ENCODE measurements at regions not wholly inside any gene's neighbourhood (a gene's known extent, or its start where the extent isn't known, plus 50 kb on each side); places are given as distances from the start of the nearest gene placed in this dataset.

DNA sequence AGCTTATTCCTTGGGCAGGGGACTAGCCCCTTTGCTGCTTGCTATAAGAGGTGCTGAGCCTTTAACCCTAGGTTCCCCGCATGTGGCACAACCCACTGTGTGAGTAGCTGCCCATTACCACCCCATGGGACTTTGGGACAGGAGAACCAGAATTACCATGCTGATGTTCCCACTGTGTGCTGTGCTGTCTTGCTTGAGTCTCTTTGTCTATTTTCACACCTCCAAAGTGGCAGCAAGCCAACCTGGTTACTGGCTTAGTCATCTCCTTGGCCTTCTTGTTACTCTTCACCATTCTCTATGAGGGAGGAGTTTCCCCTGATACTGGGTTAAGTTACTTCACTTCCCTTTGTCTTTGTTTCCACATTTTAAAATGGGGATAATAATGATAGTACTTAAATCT, 73.4 kb upstream of the ETV6 start:
- Mint-ChIP-seq H3K4me1 (peaks cover 5 to 7% of the 10 kb centered on the region in 2 experiments; a peak in 3 of 4 replicates), H3K9me3 (peaks cover 7% of the 10 kb centered on the region in 2 experiments), H3K27ac (no peak overlapping the region; a peak in 1 of 7 replicates), H3K36me3 (ENCODE audit: insufficient read depth in 1 of 3, low read depth in 3 of 3) (peaks cover 0 to 7% (median 6%) of the 10 kb centered on the region in 3 experiments; a peak in 4 of 7 replicates), H3K27me3 (ENCODE audit: low read depth) (peaks cover 2% of the 10 kb centered on the region; the same call in 1 of the 2 replicates), H3K4me3 (no peak overlapping the region)
- Histone ChIP-seq H3K9me3 (ENCODE audit: control insufficient read depth, low read depth, low read length) (no peaks in the 10 kb centered on the region), H3K4me2 (ENCODE audit: insufficient read depth, insufficient read length, low read length) (no peak overlapping the region), H2AK5ac (ENCODE audit: insufficient read length, low read length) (no peak overlapping the region), H3K23ac (ENCODE audit: insufficient read length, low read depth, low read length) (no peak overlapping the region), H3K4ac (ENCODE audit: low read depth, low read length) (no peak overlapping the region), H3K23me2 (ENCODE audit: insufficient read length, low read depth, low read length, poor library complexity, severe bottlenecking) (no peaks in the 10 kb centered on the region), H4K20me1 (ENCODE audit: control insufficient read depth, insufficient read depth, insufficient read length) (no peaks in the 10 kb centered on the region), H3K56ac (ENCODE audit: insufficient read length, low read depth, low read length) (no peak overlapping the region), H2BK20ac (ENCODE audit: low read depth, low read length, poor library complexity, severe bottlenecking) (no peak overlapping the region), H4K5ac (ENCODE audit: insufficient read length, low read depth, low read length) (no peak overlapping the region), H2BK12ac (ENCODE audit: insufficient read length, low read depth, low read length) (no peak overlapping the region), H3K79me2 (ENCODE audit: insufficient read depth, low read length) (no peaks in the 10 kb centered on the region), H3K18ac (ENCODE audit: insufficient read length, low read depth, low read length) (no peak overlapping the region), H2BK120ac (ENCODE audit: low read depth, low read length, poor library complexity, severe bottlenecking) (no peak overlapping the region), H3K4me1 (ENCODE audit: insufficient read depth, low read length) (no peaks in the 10 kb centered on the region), H3T11ph (ENCODE audit: low read length) (no peak overlapping the region), H4K91ac (ENCODE audit: insufficient read length, low read depth, low read length) (no peak overlapping the region), H3K14ac (ENCODE audit: insufficient read depth, low read length) (no peak overlapping the region), H3K79me1 (ENCODE audit: insufficient read depth, low read depth, low read length, poor library complexity, severe bottlenecking) (no peaks in the 10 kb centered on the region), H3K9ac (ENCODE audit: extremely low read depth, insufficient read length, low read length) (no peak overlapping the region), H3K27me3 (ENCODE audit: insufficient read depth, low read length) (no peaks in the 10 kb centered on the region), H2BK15ac (ENCODE audit: low read depth, low read length) (no peak overlapping the region), H2BK5ac (ENCODE audit: insufficient read length, low read length) (no peak overlapping the region), H4K8ac (replicated peaks; ENCODE audit: insufficient read length, low read depth, low read length) (no peak overlapping the region), H2AFZ (ENCODE audit: low read length) (no peak overlapping the region), H3K27ac (ENCODE audit: insufficient read length, low read depth, low read length) (no peak overlapping the region)
- WGBS (ENCODE audit: extremely low coverage, insufficient read length, low lambda C conversion rate): no CpG with 5 or more reads among the region's 1 CpG
- DNase-seq: no peak
- TF ChIP-seq, protein P1, sequence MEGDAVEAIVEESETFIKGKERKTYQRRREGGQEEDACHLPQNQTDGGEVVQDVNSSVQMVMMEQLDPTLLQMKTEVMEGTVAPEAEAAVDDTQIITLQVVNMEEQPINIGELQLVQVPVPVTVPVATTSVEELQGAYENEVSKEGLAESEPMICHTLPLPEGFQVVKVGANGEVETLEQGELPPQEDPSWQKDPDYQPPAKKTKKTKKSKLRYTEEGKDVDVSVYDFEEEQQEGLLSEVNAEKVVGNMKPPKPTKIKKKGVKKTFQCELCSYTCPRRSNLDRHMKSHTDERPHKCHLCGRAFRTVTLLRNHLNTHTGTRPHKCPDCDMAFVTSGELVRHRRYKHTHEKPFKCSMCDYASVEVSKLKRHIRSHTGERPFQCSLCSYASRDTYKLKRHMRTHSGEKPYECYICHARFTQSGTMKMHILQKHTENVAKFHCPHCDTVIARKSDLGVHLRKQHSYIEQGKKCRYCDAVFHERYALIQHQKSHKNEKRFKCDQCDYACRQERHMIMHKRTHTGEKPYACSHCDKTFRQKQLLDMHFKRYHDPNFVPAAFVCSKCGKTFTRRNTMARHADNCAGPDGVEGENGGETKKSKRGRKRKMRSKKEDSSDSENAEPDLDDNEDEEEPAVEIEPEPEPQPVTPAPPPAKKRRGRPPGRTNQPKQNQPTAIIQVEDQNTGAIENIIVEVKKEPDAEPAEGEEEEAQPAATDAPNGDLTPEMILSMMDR (conservative IDR thresholded peaks at IDR 0.05): no peak
